Neural cell (in vitro differentiated cells): ENCODE measurements at regions not wholly inside any gene's neighbourhood (a gene's known extent, or its start where the extent isn't known, plus 50 kb on each side); places are given as distances from the start of the nearest gene placed in this dataset.

ENCODE experiments used
- H2AFZ ChIP-seq: fragments of 200-600, 300-800 bp; sonication (generic), shearing (Covaris generic); 2 replicates; pipeline ENCODE4 v1.6.0; 2014; ENCODE audit warnings: low read depth, mild to moderate bottlenecking, antibody characterized with exemption, low read length, moderate library complexity
- H3F3A ChIP-seq: fragments of 200-600 bp; shearing (Covaris generic); 2 replicates; pipeline ENCODE4 v1.6.1; 2016; ENCODE audit warnings: mild to moderate bottlenecking, moderate library complexity, mixed read lengths, antibody characterized with exemption, low read length; ENCODE audit not compliant: insufficient read depth, poor library complexity, severe bottlenecking
- H3K27ac ChIP-seq: fragments of 200-600, 300-800 bp; sonication (generic), shearing (Covaris generic); 2 replicates; pipeline ENCODE4 v1.5.1; 2014; ENCODE audit warnings: mild to moderate bottlenecking, low read length, moderate library complexity
- H3K27me3 ChIP-seq: fragments of 300-800, 200-600 bp; sonication (generic), shearing (Covaris generic); 2 replicates; pipeline ENCODE4 v1.6.0; 2014; ENCODE audit warnings: mild to moderate bottlenecking, low read depth, low read length, moderate library complexity; ENCODE audit not compliant: insufficient read depth
- H3K36me3 ChIP-seq: fragments of 300-800, 200-600 bp; sonication (generic), shearing (Covaris generic); 2 replicates; pipeline ENCODE4 v1.5.1; 2014; ENCODE audit warnings: mild to moderate bottlenecking, antibody characterized with exemption, low read length, moderate library complexity; ENCODE audit not compliant: insufficient read depth
- H3K4me2 ChIP-seq: fragments of 300-800, 200-600 bp; sonication (generic), shearing (Covaris generic); 2 replicates; pipeline ENCODE4 v1.6.0; 2014; ENCODE audit warnings: mild to moderate bottlenecking, low read length
- H3K4me3 ChIP-seq: fragments of 300-800, 200-600 bp; sonication (generic), shearing (Covaris generic); 2 replicates; pipeline ENCODE4 v1.5.1; 2014; ENCODE audit warnings: mild to moderate bottlenecking, low read length, moderate library complexity
- H3K79me2 ChIP-seq: fragments of 200-600 bp; shearing (Covaris generic); replicated peaks from 2 replicates; pipeline ENCODE4 v1.6.0; 2014; ENCODE audit warnings: mild to moderate bottlenecking, low read length, moderate library complexity; ENCODE audit not compliant: insufficient read depth
- H3K9ac ChIP-seq: fragments of 300-800, 200-600 bp; sonication (generic), shearing (Covaris generic); 2 replicates; pipeline ENCODE4 v1.6.1; 2016; ENCODE audit warnings: mild to moderate bottlenecking, low read length, mixed read lengths
- H3K9me2 ChIP-seq: fragments of 200-600 bp; shearing (Covaris generic); 2 replicates; pipeline ENCODE4 v1.6.1; 2016; ENCODE audit warnings: mild to moderate bottlenecking, low read length, mixed read lengths; ENCODE audit not compliant: insufficient read depth
- H3K9me3 ChIP-seq: fragments of 200-600, 300-800 bp; sonication (generic), shearing (Covaris generic); 2 replicates; pipeline ENCODE4 v1.6.1; 2016; ENCODE audit warnings: mild to moderate bottlenecking, mixed run types, low read length, moderate library complexity, mixed read lengths
- H4K20me1 ChIP-seq: fragments of 200-600 bp; shearing (Covaris generic); 2 replicates; pipeline ENCODE4 v1.6.1; 2016; ENCODE audit warnings: mild to moderate bottlenecking, mixed run types; ENCODE audit not compliant: insufficient read depth
- EP300 ChIP-seq: fragments of 450-650 bp; conservative IDR thresholded peaks from 2 replicates; pipeline ENCODE4 v1.6.1; 2014; ENCODE audit warnings: antibody characterized with exemption, mild to moderate bottlenecking, moderate library complexity; ENCODE audit not compliant: poor library complexity, severe bottlenecking
- EZH2 ChIP-seq: fragments of 200-600, 300-800 bp; shearing (Covaris generic), sonication (generic); IDR thresholded peaks from 2 replicates; pipeline ENCODE4 v1.6.1; 2014; ENCODE audit warnings: antibody characterized with exemption, low read length, borderline replicate concordance, mild to moderate bottlenecking; ENCODE audit not compliant: insufficient read depth, poor library complexity, severe bottlenecking
- MXI1 ChIP-seq: fragments of 450-650 bp; conservative IDR thresholded peaks from 2 replicates; pipeline ENCODE4 v1.6.1; 2014; ENCODE audit warnings: antibody characterized with exemption, mild to moderate bottlenecking; ENCODE audit not compliant: poor library complexity, severe bottlenecking
- POLR2AphosphoS5 ChIP-seq: IDR thresholded peaks from 2 replicates; pipeline ENCODE4 v1.6.1; 2012
- RAD21 ChIP-seq: fragments of 450-650 bp; conservative IDR thresholded peaks from 2 replicates; pipeline ENCODE4 v1.6.1; 2014; ENCODE audit warnings: antibody characterized with exemption, mild to moderate bottlenecking, moderate library complexity
- SMC3 ChIP-seq: fragments of 450-650 bp; conservative IDR thresholded peaks from 2 replicates; pipeline ENCODE4 v1.6.1; 2014; ENCODE audit warnings: antibody characterized with exemption, mild to moderate bottlenecking, moderate library complexity; ENCODE audit not compliant: poor library complexity
- TAF1 ChIP-seq: IDR thresholded peaks from 2 replicates; pipeline ENCODE4 v1.6.1; 2012; ENCODE audit warnings: low read depth
- TF ChIP-seq, protein P1 (sequence below): fragments of 450-650 bp; IDR thresholded peaks from 2 replicates; pipeline ENCODE4 v1.5.1; 2014; ENCODE audit warnings: antibody characterized with exemption, mild to moderate bottlenecking, moderate library complexity; ENCODE audit not compliant: poor library complexity, severe bottlenecking
- TF ChIP-seq, protein P2 (sequence below): IDR thresholded peaks from 2 replicates; pipeline ENCODE4 v1.6.1; 2012; ENCODE audit warnings: borderline replicate concordance

DNA sequence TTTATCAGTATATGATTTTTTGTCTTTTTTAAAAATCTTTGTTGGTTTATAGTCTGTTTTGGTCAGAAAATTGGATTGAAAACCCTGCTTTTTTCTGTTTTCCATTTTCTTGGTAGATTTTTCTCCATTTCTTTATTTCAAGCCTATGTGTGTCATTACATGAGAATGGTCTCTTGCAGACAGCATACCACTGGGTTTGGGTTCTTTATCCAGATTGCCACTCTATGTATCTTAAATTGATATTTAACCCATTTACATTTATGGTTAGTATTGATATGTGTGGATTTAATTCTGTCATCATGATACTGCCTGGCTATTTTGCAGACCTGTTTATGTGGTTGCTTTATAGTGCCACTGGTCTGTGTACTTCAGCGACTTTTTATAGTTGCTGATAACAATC lies 239.9 kb upstream of the NDST4 start:
- Histone ChIP-seq H3F3A (no peaks in the 10 kb centered on the region), H4K20me1 (no peaks in the 10 kb centered on the region), H2AFZ (no peak overlapping the region), H3K9ac (no peak overlapping the region), H3K36me3 (no peaks in the 10 kb centered on the region), H3K4me2 (no peak overlapping the region), H3K9me2 (no peaks in the 10 kb centered on the region), H3K79me2 (no peaks in the 10 kb centered on the region), H3K4me3 (no peak overlapping the region), H3K9me3 (peaks cover 8% of the 10 kb centered on the region), H3K27ac (no peak overlapping the region), H3K27me3 (no peaks in the 10 kb centered on the region)
- no peak for TF ChIP-seq EP300
- TF ChIP-seq, protein P1, sequence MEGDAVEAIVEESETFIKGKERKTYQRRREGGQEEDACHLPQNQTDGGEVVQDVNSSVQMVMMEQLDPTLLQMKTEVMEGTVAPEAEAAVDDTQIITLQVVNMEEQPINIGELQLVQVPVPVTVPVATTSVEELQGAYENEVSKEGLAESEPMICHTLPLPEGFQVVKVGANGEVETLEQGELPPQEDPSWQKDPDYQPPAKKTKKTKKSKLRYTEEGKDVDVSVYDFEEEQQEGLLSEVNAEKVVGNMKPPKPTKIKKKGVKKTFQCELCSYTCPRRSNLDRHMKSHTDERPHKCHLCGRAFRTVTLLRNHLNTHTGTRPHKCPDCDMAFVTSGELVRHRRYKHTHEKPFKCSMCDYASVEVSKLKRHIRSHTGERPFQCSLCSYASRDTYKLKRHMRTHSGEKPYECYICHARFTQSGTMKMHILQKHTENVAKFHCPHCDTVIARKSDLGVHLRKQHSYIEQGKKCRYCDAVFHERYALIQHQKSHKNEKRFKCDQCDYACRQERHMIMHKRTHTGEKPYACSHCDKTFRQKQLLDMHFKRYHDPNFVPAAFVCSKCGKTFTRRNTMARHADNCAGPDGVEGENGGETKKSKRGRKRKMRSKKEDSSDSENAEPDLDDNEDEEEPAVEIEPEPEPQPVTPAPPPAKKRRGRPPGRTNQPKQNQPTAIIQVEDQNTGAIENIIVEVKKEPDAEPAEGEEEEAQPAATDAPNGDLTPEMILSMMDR = no peak
- TF ChIP-seq, protein P2, sequence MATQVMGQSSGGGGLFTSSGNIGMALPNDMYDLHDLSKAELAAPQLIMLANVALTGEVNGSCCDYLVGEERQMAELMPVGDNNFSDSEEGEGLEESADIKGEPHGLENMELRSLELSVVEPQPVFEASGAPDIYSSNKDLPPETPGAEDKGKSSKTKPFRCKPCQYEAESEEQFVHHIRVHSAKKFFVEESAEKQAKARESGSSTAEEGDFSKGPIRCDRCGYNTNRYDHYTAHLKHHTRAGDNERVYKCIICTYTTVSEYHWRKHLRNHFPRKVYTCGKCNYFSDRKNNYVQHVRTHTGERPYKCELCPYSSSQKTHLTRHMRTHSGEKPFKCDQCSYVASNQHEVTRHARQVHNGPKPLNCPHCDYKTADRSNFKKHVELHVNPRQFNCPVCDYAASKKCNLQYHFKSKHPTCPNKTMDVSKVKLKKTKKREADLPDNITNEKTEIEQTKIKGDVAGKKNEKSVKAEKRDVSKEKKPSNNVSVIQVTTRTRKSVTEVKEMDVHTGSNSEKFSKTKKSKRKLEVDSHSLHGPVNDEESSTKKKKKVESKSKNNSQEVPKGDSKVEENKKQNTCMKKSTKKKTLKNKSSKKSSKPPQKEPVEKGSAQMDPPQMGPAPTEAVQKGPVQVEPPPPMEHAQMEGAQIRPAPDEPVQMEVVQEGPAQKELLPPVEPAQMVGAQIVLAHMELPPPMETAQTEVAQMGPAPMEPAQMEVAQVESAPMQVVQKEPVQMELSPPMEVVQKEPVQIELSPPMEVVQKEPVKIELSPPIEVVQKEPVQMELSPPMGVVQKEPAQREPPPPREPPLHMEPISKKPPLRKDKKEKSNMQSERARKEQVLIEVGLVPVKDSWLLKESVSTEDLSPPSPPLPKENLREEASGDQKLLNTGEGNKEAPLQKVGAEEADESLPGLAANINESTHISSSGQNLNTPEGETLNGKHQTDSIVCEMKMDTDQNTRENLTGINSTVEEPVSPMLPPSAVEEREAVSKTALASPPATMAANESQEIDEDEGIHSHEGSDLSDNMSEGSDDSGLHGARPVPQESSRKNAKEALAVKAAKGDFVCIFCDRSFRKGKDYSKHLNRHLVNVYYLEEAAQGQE = no peak
- TF ChIP-seq EZH2 = no peak
- no peak for TF ChIP-seq RAD21
- no peak for TF ChIP-seq TAF1
- no peak for TF ChIP-seq POLR2AphosphoS5
- no peak for TF ChIP-seq SMC3
- TF ChIP-seq MXI1 = no peak

DNA sequence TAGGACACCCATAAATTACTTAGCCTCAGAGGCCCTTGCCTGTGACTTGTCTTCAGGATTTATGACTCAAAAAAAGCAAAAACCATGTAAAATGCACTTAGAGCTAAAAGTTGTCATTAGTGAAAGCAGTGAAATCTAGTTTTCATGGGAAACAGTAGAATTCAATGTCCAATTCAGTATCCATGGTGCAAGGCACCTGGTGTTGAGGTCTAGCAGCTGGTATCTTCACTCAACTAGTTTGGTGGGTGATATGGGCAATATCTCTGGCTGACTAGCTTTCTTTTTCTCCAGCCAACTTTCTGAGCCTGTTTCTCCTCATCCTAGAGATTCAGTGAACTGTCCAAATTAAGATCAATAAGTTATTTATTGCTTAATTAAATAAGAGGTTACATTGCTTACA lies 229.8 kb upstream of the NDST4 start:
- Histone ChIP-seq H3K4me3 (no peak overlapping the region), H3K9me3 (no peaks in the 10 kb centered on the region), H3K79me2 (no peaks in the 10 kb centered on the region), H3K27me3 (no peaks in the 10 kb centered on the region), H4K20me1 (no peaks in the 10 kb centered on the region), H3K9me2 (no peaks in the 10 kb centered on the region), H3K27ac (no peak overlapping the region), H3K4me2 (no peak overlapping the region), H3F3A (no peaks in the 10 kb centered on the region), H3K9ac (no peak overlapping the region), H2AFZ (no peak overlapping the region), H3K36me3 (no peaks in the 10 kb centered on the region)
- TF ChIP-seq TAF1 (no peak), EZH2 (no peak)
